ENCODE measurements at regions not wholly inside any gene's neighbourhood (a gene's known extent, or its start where the extent isn't known, plus 50 kb on each side); places are given as distances from the start of the nearest gene placed in this dataset.

DNA sequence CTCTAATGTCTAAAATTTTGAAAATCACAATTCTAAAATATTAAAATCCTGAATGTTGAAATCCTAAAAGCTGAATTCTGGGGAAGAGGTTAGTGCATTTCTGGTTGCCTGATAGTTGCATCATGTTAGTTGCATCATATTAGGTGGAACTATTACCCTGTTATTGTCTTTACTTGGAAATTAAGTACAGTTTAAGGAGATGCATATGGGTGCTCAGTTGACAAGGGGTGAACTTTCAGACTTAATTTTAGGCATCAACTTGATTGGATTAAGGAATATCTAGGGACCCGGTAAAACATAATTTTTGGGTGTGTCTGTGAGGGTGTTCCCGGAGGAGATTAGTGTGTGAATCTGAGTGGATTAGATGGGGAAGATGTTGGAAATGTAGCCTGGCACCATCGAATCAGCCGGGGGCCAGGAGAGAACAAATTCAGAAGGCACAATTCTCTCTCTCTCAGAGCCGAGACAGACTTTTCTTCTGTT lies 409.8 kb downstream of the PLCL1 start:
- peaks cover 0 to 5% of the 10 kb centered on the region in 2 experiments; a peak in 2 of 4 replicates for H3K4me1 ChIP-seq (ENCODE audit: control insufficient read depth in 1 of 2, insufficient read depth in 2 of 2, low read depth in 1 of 2, low read length in 1 of 2)
- H3K4me2 ChIP-seq: no peak overlapping the region
- H3F3A ChIP-seq (replicated peaks; ENCODE audit: insufficient read depth): no peaks in the 10 kb centered on the region
- H3K27me3 ChIP-seq (ENCODE audit: insufficient read depth): no peaks in the 10 kb centered on the region
- CTCF ChIA-PET: no interaction called here
- no peak for TF ChIP-seq MXI1 (IDR thresholded peaks at IDR 0.05; ENCODE audit: low read depth, low read length)
- no peak for TF ChIP-seq SMC3 (IDR thresholded peaks at IDR 0.05; ENCODE audit: low read depth, low read length)
- TF ChIP-seq CHD2 (IDR thresholded peaks at IDR 0.05; ENCODE audit: low read length, partially characterized antibody): no peak
- TF ChIP-seq, protein P1, sequence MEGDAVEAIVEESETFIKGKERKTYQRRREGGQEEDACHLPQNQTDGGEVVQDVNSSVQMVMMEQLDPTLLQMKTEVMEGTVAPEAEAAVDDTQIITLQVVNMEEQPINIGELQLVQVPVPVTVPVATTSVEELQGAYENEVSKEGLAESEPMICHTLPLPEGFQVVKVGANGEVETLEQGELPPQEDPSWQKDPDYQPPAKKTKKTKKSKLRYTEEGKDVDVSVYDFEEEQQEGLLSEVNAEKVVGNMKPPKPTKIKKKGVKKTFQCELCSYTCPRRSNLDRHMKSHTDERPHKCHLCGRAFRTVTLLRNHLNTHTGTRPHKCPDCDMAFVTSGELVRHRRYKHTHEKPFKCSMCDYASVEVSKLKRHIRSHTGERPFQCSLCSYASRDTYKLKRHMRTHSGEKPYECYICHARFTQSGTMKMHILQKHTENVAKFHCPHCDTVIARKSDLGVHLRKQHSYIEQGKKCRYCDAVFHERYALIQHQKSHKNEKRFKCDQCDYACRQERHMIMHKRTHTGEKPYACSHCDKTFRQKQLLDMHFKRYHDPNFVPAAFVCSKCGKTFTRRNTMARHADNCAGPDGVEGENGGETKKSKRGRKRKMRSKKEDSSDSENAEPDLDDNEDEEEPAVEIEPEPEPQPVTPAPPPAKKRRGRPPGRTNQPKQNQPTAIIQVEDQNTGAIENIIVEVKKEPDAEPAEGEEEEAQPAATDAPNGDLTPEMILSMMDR (IDR thresholded peaks at IDR 0.05): no peak
- no peak for TF ChIP-seq RFX5 (IDR thresholded peaks at IDR 0.05; ENCODE audit: low read length)
- TF ChIP-seq GATA2 (CRISPR knock-in tag; IDR thresholded peaks at IDR 0.05): no peak
- no peaks in the 10 kb centered on the region for H3K36me3 ChIP-seq (replicated peaks in 1 of 2; ENCODE audit: control insufficient read depth in 1 of 2, insufficient read depth in 2 of 2, low read length in 1 of 2)
- no peaks in the 10 kb centered on the region for H3K9me3 ChIP-seq
- 0 out of 2 replicates have a peak, but pooled peaks cover 3% of the 10 kb centered on the region for H4K20me1 ChIP-seq (ENCODE audit: insufficient read depth)
- no peaks in the 10 kb centered on the region for H3K79me2 ChIP-seq (ENCODE audit: insufficient read depth)
- H3K9me2 ChIP-seq: no peaks in the 10 kb centered on the region
- POLR2A ChIA-PET: no interaction called here
- no peak overlapping the region for H3K27ac ChIP-seq (ENCODE audit: low read depth in 2 of 2, low read length in 1 of 2)
- no peak for DNase-seq
- H2AFZ ChIP-seq (ENCODE audit: low read depth): no peak overlapping the region
- 70% methylated on average over 5 of the region's 5 CpGs for WGBS (ENCODE audit: low lambda C conversion rate)
- no peak overlapping the region for H3K4me3 ChIP-seq (ENCODE audit: low read depth in 2 of 2, low read length in 1 of 2)
- H3K9ac ChIP-seq: no peak overlapping the region

DNA sequence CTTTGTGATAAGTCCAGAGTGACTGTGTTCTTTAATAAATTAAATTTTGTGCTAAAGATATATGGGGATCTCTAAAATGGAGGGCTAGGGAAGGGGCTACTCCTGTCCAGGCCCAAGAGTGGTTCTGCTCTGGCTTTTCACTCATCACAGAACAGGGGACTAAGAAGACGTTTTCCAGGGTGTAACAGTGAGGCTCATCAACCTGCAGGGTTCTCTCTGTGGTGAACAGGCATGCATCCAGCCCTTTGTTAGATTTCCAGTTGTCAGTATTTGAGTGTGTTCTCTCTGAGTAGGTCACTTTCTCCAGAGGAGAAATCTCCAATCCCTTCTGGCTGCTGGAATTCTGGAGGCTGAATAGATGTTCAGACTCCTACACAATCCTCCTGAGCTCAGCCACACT lies 408.9 kb downstream of the PLCL1 start:
- Histone ChIP-seq H3F3A (replicated peaks; ENCODE audit: insufficient read depth) (no peaks in the 10 kb centered on the region), H3K4me1 (ENCODE audit: control insufficient read depth in 1 of 2, insufficient read depth in 2 of 2, low read depth in 1 of 2, low read length in 1 of 2) (no peaks in the 10 kb centered on the region; a peak in 2 of 4 replicates), H3K36me3 (replicated peaks in 1 of 2; ENCODE audit: control insufficient read depth in 1 of 2, insufficient read depth in 2 of 2, low read length in 1 of 2) (no peaks in the 10 kb centered on the region), H3K4me3 (ENCODE audit: low read depth in 2 of 2, low read length in 1 of 2) (no peak overlapping the region), H2AFZ (ENCODE audit: low read depth) (no peak overlapping the region), H3K4me2 (no peak overlapping the region), H3K9me2 (no peaks in the 10 kb centered on the region), H4K20me1 (ENCODE audit: insufficient read depth) (0 out of 2 replicates have a peak, but pooled peaks cover 5% of the 10 kb centered on the region), H3K9me3 (no peaks in the 10 kb centered on the region), H3K27ac (ENCODE audit: low read depth in 2 of 2, low read length in 1 of 2) (no peak overlapping the region; a peak in 1 of 4 replicates), H3K9ac (no peak overlapping the region), H3K27me3 (ENCODE audit: insufficient read depth) (no peaks in the 10 kb centered on the region), H3K79me2 (ENCODE audit: insufficient read depth) (no peaks in the 10 kb centered on the region)
- CTCF ChIA-PET: no interaction called here
- POLR2A ChIA-PET: no interaction called here
- 22% methylated on average over 1 of the region's 1 CpG for WGBS (ENCODE audit: low lambda C conversion rate)
- DNase-seq: no peak
- TF ChIP-seq, protein P2, sequence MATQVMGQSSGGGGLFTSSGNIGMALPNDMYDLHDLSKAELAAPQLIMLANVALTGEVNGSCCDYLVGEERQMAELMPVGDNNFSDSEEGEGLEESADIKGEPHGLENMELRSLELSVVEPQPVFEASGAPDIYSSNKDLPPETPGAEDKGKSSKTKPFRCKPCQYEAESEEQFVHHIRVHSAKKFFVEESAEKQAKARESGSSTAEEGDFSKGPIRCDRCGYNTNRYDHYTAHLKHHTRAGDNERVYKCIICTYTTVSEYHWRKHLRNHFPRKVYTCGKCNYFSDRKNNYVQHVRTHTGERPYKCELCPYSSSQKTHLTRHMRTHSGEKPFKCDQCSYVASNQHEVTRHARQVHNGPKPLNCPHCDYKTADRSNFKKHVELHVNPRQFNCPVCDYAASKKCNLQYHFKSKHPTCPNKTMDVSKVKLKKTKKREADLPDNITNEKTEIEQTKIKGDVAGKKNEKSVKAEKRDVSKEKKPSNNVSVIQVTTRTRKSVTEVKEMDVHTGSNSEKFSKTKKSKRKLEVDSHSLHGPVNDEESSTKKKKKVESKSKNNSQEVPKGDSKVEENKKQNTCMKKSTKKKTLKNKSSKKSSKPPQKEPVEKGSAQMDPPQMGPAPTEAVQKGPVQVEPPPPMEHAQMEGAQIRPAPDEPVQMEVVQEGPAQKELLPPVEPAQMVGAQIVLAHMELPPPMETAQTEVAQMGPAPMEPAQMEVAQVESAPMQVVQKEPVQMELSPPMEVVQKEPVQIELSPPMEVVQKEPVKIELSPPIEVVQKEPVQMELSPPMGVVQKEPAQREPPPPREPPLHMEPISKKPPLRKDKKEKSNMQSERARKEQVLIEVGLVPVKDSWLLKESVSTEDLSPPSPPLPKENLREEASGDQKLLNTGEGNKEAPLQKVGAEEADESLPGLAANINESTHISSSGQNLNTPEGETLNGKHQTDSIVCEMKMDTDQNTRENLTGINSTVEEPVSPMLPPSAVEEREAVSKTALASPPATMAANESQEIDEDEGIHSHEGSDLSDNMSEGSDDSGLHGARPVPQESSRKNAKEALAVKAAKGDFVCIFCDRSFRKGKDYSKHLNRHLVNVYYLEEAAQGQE (IDR thresholded peaks at IDR 0.05; ENCODE audit: low read depth, low read length): no peak
- TF ChIP-seq YY1 (IDR thresholded peaks at IDR 0.05; ENCODE audit: low read depth): no peak
- TF ChIP-seq GATA2 (CRISPR knock-in tag; IDR thresholded peaks at IDR 0.05): no peak
- no peak for TF ChIP-seq ELF1 (IDR thresholded peaks at IDR 0.05)
- no peak for TF ChIP-seq JUND (IDR thresholded peaks at IDR 0.05)
- TF ChIP-seq RXRA (IDR thresholded peaks at IDR 0.05; ENCODE audit: borderline replicate concordance, low read depth): no peak
- TF ChIP-seq EP300 (IDR thresholded peaks at IDR 0.05; ENCODE audit: borderline replicate concordance in 1 of 2, low read depth in 1 of 2, low read length in 1 of 2): no peak
- no peak for TF ChIP-seq PBX3 (IDR thresholded peaks at IDR 0.05)
- TF ChIP-seq, protein P3, sequence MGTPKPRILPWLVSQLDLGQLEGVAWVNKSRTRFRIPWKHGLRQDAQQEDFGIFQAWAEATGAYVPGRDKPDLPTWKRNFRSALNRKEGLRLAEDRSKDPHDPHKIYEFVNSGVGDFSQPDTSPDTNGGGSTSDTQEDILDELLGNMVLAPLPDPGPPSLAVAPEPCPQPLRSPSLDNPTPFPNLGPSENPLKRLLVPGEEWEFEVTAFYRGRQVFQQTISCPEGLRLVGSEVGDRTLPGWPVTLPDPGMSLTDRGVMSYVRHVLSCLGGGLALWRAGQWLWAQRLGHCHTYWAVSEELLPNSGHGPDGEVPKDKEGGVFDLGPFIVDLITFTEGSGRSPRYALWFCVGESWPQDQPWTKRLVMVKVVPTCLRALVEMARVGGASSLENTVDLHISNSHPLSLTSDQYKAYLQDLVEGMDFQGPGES (IDR thresholded peaks at IDR 0.05; ENCODE audit: low read depth, low read length): no peak
- TF ChIP-seq, protein P4, sequence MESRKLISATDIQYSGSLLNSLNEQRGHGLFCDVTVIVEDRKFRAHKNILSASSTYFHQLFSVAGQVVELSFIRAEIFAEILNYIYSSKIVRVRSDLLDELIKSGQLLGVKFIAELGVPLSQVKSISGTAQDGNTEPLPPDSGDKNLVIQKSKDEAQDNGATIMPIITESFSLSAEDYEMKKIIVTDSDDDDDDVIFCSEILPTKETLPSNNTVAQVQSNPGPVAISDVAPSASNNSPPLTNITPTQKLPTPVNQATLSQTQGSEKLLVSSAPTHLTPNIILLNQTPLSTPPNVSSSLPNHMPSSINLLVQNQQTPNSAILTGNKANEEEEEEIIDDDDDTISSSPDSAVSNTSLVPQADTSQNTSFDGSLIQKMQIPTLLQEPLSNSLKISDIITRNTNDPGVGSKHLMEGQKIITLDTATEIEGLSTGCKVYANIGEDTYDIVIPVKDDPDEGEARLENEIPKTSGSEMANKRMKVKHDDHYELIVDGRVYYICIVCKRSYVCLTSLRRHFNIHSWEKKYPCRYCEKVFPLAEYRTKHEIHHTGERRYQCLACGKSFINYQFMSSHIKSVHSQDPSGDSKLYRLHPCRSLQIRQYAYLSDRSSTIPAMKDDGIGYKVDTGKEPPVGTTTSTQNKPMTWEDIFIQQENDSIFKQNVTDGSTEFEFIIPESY (IDR thresholded peaks at IDR 0.05; ENCODE audit: borderline replicate concordance, low read depth): no peak
- no peak for TF ChIP-seq POLR2AphosphoS5 (IDR thresholded peaks at IDR 0.05; ENCODE audit: low read depth, low read length)
- no peak for TF ChIP-seq SMC3 (IDR thresholded peaks at IDR 0.05; ENCODE audit: low read depth, low read length)
- no peak for TF ChIP-seq RAD21 (IDR thresholded peaks at IDR 0.05; ENCODE audit: low read length)
- no peak for TF ChIP-seq MXI1 (IDR thresholded peaks at IDR 0.05; ENCODE audit: low read depth, low read length)
- TF ChIP-seq RCOR1 (IDR thresholded peaks at IDR 0.05; ENCODE audit: low read length): no peak
- no peak for TF ChIP-seq EZH2phosphoT487 (IDR thresholded peaks at IDR 0.05; ENCODE audit: borderline replicate concordance, low read depth)
